RWPE2 (cell line): ENCODE measurements at regions not wholly inside any gene's neighbourhood (a gene's known extent, or its start where the extent isn't known, plus 50 kb on each side); places are given as distances from the start of the nearest gene placed in this dataset.
"Not testable (repeated sequence)": the region's sequence is repeated elsewhere in the genome, so short reads cannot be mapped to it uniquely, and the experiment has no call there.

Experiments
- ATAC-seq: fragments of 200-7000 bp; cut with Tn5 transposase; 3 replicates; pipeline ENCODE4 v1.9.1; 2021; ENCODE audit warnings: low read depth
- DNase-seq: peaks from one replicate; pipeline ENCODE4 v3.0.0-alpha.2; 2020; ENCODE audit warnings: low spot score
- H3K27ac ChIP-seq: fragments of 450-650 bp; 2 replicates; pipeline ENCODE4 v1.5.1; 2017; ENCODE audit warnings: mild to moderate bottlenecking; ENCODE audit not compliant: poor library complexity, severe bottlenecking
- H3K27me3 ChIP-seq: fragments of 250-450 bp; sonication (Bioruptor Pico); 2 replicates; pipeline ENCODE4 v1.5.1; 2021; ENCODE audit warnings: mild to moderate bottlenecking, moderate library complexity; ENCODE audit not compliant: insufficient read depth, poor library complexity, severe bottlenecking
- H3K36me3 ChIP-seq: fragments of 250-450 bp; sonication (Bioruptor Pico); 2 replicates; pipeline ENCODE4 v1.5.1; 2020; ENCODE audit warnings: low read depth, mild to moderate bottlenecking, moderate library complexity
- H3K4me1 ChIP-seq: fragments of 250-450 bp; sonication (Bioruptor Pico); 2 replicates; pipeline ENCODE4 v1.5.1; 2021; ENCODE audit warnings: mild to moderate bottlenecking, moderate library complexity; ENCODE audit not compliant: insufficient read depth, poor library complexity, severe bottlenecking
- H3K4me3 ChIP-seq: fragments of 250-450 bp; sonication (Bioruptor Pico); 2 replicates; pipeline ENCODE4 v1.5.1; 2021; ENCODE audit warnings: mild to moderate bottlenecking, moderate library complexity; ENCODE audit not compliant: severe bottlenecking
- H3K9me3 ChIP-seq: fragments of 250-450 bp; sonication (Bioruptor Pico); 2 replicates; pipeline ENCODE4 v1.5.1; 2021; ENCODE audit warnings: mild to moderate bottlenecking, moderate library complexity; ENCODE audit not compliant: severe bottlenecking
- CTCF ChIP-seq: fragments of 450-650 bp; IDR thresholded peaks from one replicate; pipeline ENCODE4 v1.5.1; 2017; ENCODE audit warnings: mild to moderate bottlenecking, moderate library complexity; ENCODE audit not compliant: poor library complexity, severe bottlenecking

- DNase-seq (no peak), ATAC-seq (no peak)
- no peak overlapping the region for H3K27ac ChIP-seq
- no peaks in the 10 kb centered on the region for H3K27me3 ChIP-seq
- no peaks in the 10 kb centered on the region for H3K4me1 ChIP-seq
- H3K4me3 ChIP-seq = no peak overlapping the region
- TF ChIP-seq CTCF = no peak
- no peaks in the 10 kb centered on the region for H3K9me3 ChIP-seq
- no peaks in the 10 kb centered on the region for H3K36me3 ChIP-seq
Measured at GRCh38 chr3:145911016-145911415, 250.0 kb downstream of the PLOD2 start.

- no peak for TF ChIP-seq CTCF
- H3K4me1 ChIP-seq = no peaks in the 10 kb centered on the region
- H3K27me3 ChIP-seq = no peaks in the 10 kb centered on the region
- H3K27ac ChIP-seq = no peak overlapping the region
- ATAC-seq (no peak), DNase-seq (no peak)
- H3K4me3 ChIP-seq = no peak overlapping the region
- no peaks in the 10 kb centered on the region for H3K9me3 ChIP-seq
- no peaks in the 10 kb centered on the region for H3K36me3 ChIP-seq
Measured at GRCh38 chr3:145915787-145916186, 245.2 kb downstream of the PLOD2 start.

GRCh38 chr3:145927736-145928135, 233.2 kb downstream of the PLOD2 start:
- not testable (repeated sequence) for H3K4me3 ChIP-seq, DNase-seq, H3K27ac ChIP-seq, ATAC-seq, H3K4me1 ChIP-seq, H3K27me3 ChIP-seq, H3K9me3 ChIP-seq, H3K36me3 ChIP-seq

DNA sequence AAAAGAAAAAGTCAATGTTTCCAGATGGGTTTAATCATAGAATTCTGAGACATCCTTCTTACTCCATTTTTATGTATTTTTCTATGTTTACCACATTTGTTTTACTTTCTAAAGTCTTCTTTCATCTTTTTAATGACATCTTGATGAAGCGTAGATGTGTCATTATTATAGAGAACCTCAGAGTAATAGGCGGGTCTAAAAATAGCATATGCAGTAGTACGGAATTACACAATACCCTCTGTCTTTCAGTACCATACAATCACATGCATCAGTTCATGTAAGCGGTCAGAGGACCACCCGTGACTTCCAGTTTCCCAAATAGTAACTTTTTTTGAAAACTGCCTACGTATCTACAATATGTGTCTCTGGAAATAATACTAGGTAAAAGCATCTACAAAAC, 224.0 kb downstream of the PLOD2 start:
- H3K9me3 ChIP-seq = no peaks in the 10 kb centered on the region
- DNase-seq = no peak
- no peaks in the 10 kb centered on the region for H3K27me3 ChIP-seq
- H3K36me3 ChIP-seq = no peaks in the 10 kb centered on the region
- H3K4me3 ChIP-seq = no peak overlapping the region
- H3K27ac ChIP-seq = no peak overlapping the region
- no peak for ATAC-seq
- no peak for TF ChIP-seq CTCF
- peaks cover 10% of the 10 kb centered on the region for H3K4me1 ChIP-seq

GRCh38 chr3:145939431-145939830, 221.6 kb downstream of the PLOD2 start:
- H3K27me3 ChIP-seq = no peaks in the 10 kb centered on the region
- no peaks in the 10 kb centered on the region for H3K9me3 ChIP-seq
- no peaks in the 10 kb centered on the region for H3K36me3 ChIP-seq
- ATAC-seq (peak; percentile 77), DNase-seq (no peak)
- no peak overlapping the region for H3K4me3 ChIP-seq
- TF ChIP-seq CTCF = no peak
- H3K4me1 ChIP-seq = peaks cover 12% of the 10 kb centered on the region
- H3K27ac ChIP-seq = no peak overlapping the region
